ENCODE measurements at regions not wholly inside any gene's neighbourhood (a gene's known extent, or its start where the extent isn't known, plus 50 kb on each side); places are given as distances from the start of the nearest gene placed in this dataset.

- no peak overlapping the region for H3K4me3 ChIP-seq (replicated peaks; ENCODE audit: low read depth, low read length)
- no peak for TF ChIP-seq CTCF (IDR thresholded peaks at IDR 0.05; ENCODE audit: low read length, missing control alignments)
Observed at GRCh38 chr9:79104216-79104615, 467.5 kb upstream of the TLE4 start.

GRCh38 chr9:79104951-79105350, 466.8 kb upstream of the TLE4 start:
- no peak for DNase-seq (ENCODE audit: low read depth)
- no peak overlapping the region for H3K4me3 ChIP-seq (replicated peaks; ENCODE audit: low read depth, low read length)
- no peak for TF ChIP-seq CTCF (IDR thresholded peaks at IDR 0.05; ENCODE audit: low read length, missing control alignments)

More at GRCh38 chr9:79104216-79104615, 467.5 kb upstream of the TLE4 start:
- no peak for DNase-seq (ENCODE audit: low read depth)

GRCh38 chr9:79107911-79108676, 463.7 kb upstream of the TLE4 start:
- TF ChIP-seq CTCF (IDR thresholded peaks at IDR 0.05; ENCODE audit: low read length, missing control alignments), result no peak
- H3K4me3 ChIP-seq (replicated peaks; ENCODE audit: low read depth, low read length), result no peak overlapping the region
- DNase-seq (ENCODE audit: low read depth), result peak; percentile 1

GRCh38 chr9:79111653-79112052, 460.1 kb upstream of the TLE4 start:
- TF ChIP-seq CTCF (IDR thresholded peaks at IDR 0.05; ENCODE audit: low read length, missing control alignments), result no peak

GRCh38 chr9:79115176-79115575, 456.6 kb upstream of the TLE4 start:
- TF ChIP-seq CTCF (IDR thresholded peaks at IDR 0.05; ENCODE audit: low read length, missing control alignments), result no peak
- no peak for DNase-seq (ENCODE audit: low read depth)
- no peak overlapping the region for H3K4me3 ChIP-seq (replicated peaks; ENCODE audit: low read depth, low read length)

More at GRCh38 chr9:79111653-79112052, 460.1 kb upstream of the TLE4 start:
- no peak for DNase-seq (ENCODE audit: low read depth)
- H3K4me3 ChIP-seq (replicated peaks; ENCODE audit: low read depth, low read length), result no peak overlapping the region

- TF ChIP-seq CTCF (IDR thresholded peaks at IDR 0.05; ENCODE audit: low read length, missing control alignments), result no peak
- DNase-seq (ENCODE audit: low read depth), result no peak
- no peak overlapping the region for H3K4me3 ChIP-seq (replicated peaks; ENCODE audit: low read depth, low read length)
Observed at GRCh38 chr9:79116041-79116440, 455.7 kb upstream of the TLE4 start.

GRCh38 chr9:79116709-79117108, 455.1 kb upstream of the TLE4 start:
- no peak overlapping the region for H3K4me3 ChIP-seq (replicated peaks; ENCODE audit: low read depth, low read length)
- TF ChIP-seq CTCF (IDR thresholded peaks at IDR 0.05; ENCODE audit: low read length, missing control alignments), result no peak
- no peak for DNase-seq (ENCODE audit: low read depth)

All from fibroblast of pulmonary artery (primary cell).